Prostate gland (tissue), 2 donors: ENCODE measurements at regions not wholly inside any gene's neighbourhood (a gene's known extent, or its start where the extent isn't known, plus 50 kb on each side); places are given as distances from the start of the nearest gene placed in this dataset.

ENCODE experiments used
- DNase-seq: peaks from one replicate; pipeline ENCODE4 v3.0.0-alpha.2; 2019; ENCODE audit warnings: low spot score
- H3K27ac ChIP-seq, 2 donors: fragments of 200-600 bp; sonication (generic); 2 replicates each; pipeline ENCODE4 v1.5.1; 2017 to 2019
- H3K27me3 ChIP-seq: fragments of 200-600 bp; sonication (generic); replicated peaks from 2 replicates; pipeline ENCODE4 v1.5.1; 2019; ENCODE audit not compliant: insufficient read depth
- H3K36me3 ChIP-seq, 2 donors: fragments of 200-600 bp; sonication (generic); 1 replicate in 1 of 2; 2 replicates in 1 of 2; pipeline versions ENCODE4 v1.5.1 to v1.8.1; 2017 to 2019
- H3K4me1 ChIP-seq: fragments of 200-600 bp; sonication (generic); replicated peaks from 2 replicates; pipeline ENCODE4 v1.5.1; 2019
- H3K4me3 ChIP-seq, 2 donors: fragments of 200-600 bp; sonication (generic); 2 replicates each; pipeline ENCODE4 v1.5.1; 2017 to 2019
- H3K9me3 ChIP-seq: fragments of 200-600 bp; sonication (generic); 2 replicates; pipeline ENCODE4 v1.5.1; 2017
- POLR2A ChIP-seq: fragments of 450-650 bp; IDR thresholded peaks from one replicate; pipeline ENCODE4 v1.6.1; 2016; ENCODE audit warnings: antibody characterized with exemption, mild to moderate bottlenecking
- POLR2AphosphoS5 ChIP-seq: sonication (generic); formaldehyde crosslinking; IDR thresholded peaks from one replicate; pipeline ENCODE4 v1.6.1; 2017; ENCODE audit warnings: antibody characterized with exemption
- WGBS: methylation state at CpG from one replicate; pipeline ENCODE4 v1.1.5; 2018; 5-methylcytosine and 5-hydroxymethylcytosine counted together
- intact Hi-C: fragments of 100-400 bp; cut with DNase I; formaldehyde crosslinking; loops from one replicate; pipeline ENCODE4 v1.14.2; 2022
- TF ChIP-seq, protein P1 (sequence below), 4 experiments: fragments of 200-600 bp in 2 of 4; fragments of 450-650 bp in 2 of 4; sonication (generic) in 2 of 4; IDR thresholded peaks; 1 replicate in 3 of 4; 2 replicates in 1 of 4; pipeline ENCODE4 v1.5.1; 2016 to 2019; ENCODE audit warnings: antibody characterized with exemption in 4 of 4, mild to moderate bottlenecking in 2 of 4, moderate library complexity in 2 of 4

DNA sequence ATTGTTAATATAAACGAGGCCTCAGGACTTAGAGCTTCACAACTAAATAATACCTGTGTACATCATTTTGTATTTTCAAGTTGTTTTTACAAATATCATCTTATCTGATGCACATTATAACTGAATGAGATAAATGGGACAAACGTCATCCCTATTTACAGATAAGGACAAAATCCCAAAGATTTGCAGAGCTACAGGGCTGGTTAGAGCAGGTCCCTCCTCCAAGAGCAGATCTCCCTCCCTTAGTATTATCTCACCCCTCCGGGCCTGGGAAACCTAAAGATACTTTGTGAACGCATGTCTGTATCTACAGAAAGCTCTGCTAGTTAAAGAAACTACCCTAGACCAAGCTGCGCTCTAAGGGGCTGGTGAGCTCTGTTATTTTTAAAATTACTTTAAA lies 130.4 kb upstream of the PROKR2 start:
- DNase-seq, result no peak
- Histone ChIP-seq H3K4me1 (no peaks in the 10 kb centered on the region), H3K4me3 (no peak overlapping the region), H3K36me3 (no peaks in the 10 kb centered on the region), H3K9me3 (no peaks in the 10 kb centered on the region), H3K27ac (no peak overlapping the region), H3K27me3 (no peaks in the 10 kb centered on the region)
- 76% methylated on average over 5 of the region's 5 CpGs for WGBS
- intact Hi-C loops, result no loop called here
- TF ChIP-seq, protein P1, sequence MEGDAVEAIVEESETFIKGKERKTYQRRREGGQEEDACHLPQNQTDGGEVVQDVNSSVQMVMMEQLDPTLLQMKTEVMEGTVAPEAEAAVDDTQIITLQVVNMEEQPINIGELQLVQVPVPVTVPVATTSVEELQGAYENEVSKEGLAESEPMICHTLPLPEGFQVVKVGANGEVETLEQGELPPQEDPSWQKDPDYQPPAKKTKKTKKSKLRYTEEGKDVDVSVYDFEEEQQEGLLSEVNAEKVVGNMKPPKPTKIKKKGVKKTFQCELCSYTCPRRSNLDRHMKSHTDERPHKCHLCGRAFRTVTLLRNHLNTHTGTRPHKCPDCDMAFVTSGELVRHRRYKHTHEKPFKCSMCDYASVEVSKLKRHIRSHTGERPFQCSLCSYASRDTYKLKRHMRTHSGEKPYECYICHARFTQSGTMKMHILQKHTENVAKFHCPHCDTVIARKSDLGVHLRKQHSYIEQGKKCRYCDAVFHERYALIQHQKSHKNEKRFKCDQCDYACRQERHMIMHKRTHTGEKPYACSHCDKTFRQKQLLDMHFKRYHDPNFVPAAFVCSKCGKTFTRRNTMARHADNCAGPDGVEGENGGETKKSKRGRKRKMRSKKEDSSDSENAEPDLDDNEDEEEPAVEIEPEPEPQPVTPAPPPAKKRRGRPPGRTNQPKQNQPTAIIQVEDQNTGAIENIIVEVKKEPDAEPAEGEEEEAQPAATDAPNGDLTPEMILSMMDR (IDR thresholded peaks at IDR 0.05), result no peak
- TF ChIP-seq POLR2A (no peak), POLR2AphosphoS5 (no peak)

DNA sequence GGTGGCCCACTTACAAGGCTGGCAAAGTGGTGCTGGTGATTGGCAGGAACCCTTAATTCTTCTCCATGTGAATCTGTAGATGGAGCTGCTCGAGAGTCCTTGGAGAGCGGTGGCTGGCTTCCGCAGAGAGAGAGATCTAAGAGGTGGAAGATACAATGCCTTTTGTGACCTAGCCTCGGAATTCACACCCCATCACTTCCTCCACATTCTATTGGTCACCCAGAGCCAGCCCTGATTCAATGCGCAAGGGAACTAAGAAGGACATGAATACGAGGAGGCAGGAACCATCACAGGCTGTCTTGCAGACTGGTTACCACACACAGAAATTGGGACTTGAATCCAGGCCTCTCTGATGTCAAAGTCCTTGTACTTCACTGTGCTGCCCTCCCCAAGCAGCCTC lies 128.9 kb upstream of the PROKR2 start:
- 84% methylated on average over 6 of the region's 6 CpGs for WGBS
- intact Hi-C loops, result no loop called here

DNA sequence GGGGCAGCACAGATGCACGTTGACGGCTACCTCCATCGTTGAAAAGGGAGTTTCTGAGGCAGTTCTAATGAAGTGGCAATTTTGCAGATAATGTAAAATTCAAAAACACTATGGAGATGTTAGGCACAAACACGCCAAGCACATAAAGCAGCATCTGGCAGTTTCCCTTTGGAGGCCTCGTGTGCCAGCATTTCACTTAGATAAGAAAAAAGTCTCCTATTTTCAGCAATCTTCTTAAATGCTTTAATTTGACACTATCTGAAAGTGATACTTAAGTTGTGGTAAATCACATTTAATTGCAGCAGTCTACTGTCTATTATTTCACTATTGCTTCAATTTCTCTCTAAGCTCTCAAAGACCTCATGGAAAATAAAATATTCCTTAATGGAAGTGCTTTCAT lies 125.3 kb upstream of the PROKR2 start:
- intact Hi-C loops, result no loop called here
- 83% methylated on average over 5 of the region's 5 CpGs for WGBS
- no peaks in the 10 kb centered on the region for H3K36me3 ChIP-seq

More for the DNA sequence above, 128.9 kb upstream of the PROKR2 start:
- no peak for TF ChIP-seq POLR2A
- TF ChIP-seq POLR2AphosphoS5, result no peak
- TF ChIP-seq, protein P1 (IDR thresholded peaks at IDR 0.05), result no peak
- H3K4me1 ChIP-seq, result no peaks in the 10 kb centered on the region
- no peak for DNase-seq
- H3K27ac ChIP-seq, result no peak overlapping the region
- no peak overlapping the region for H3K4me3 ChIP-seq
- H3K27me3 ChIP-seq, result no peaks in the 10 kb centered on the region
- H3K9me3 ChIP-seq, result no peaks in the 10 kb centered on the region
- no peaks in the 10 kb centered on the region for H3K36me3 ChIP-seq

DNA sequence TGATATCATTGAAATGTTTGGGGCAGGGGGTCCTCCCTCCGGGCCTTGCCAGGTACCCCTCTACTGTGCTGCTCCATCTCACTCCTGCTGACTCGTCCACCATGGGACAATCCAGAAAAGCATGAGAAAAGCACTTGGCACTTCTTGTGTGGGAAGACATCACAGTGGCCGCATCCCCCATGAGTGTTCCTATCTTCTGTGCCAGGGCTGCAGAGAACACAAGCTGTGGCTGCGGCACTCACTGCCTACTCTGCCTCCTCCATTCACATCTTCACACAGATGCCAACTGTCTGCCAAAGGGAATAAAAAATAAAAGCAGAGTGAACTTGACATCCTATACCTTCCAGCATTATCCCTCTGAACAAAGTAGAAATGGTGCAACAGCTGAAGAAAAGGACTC lies 117.4 kb upstream of the PROKR2 start:
- Histone ChIP-seq H3K4me3 (no peak overlapping the region), H3K4me1 (no peaks in the 10 kb centered on the region), H3K36me3 (no peaks in the 10 kb centered on the region), H3K9me3 (no peaks in the 10 kb centered on the region), H3K27me3 (no peaks in the 10 kb centered on the region), H3K27ac (no peak overlapping the region)
- 87% methylated on average over 4 of the region's 4 CpGs for WGBS
- intact Hi-C loops, result no loop called here
- no peak for DNase-seq
- no peak for TF ChIP-seq POLR2A
- TF ChIP-seq, protein P1 (IDR thresholded peaks at IDR 0.05), result no peak
- no peak for TF ChIP-seq POLR2AphosphoS5

More for the DNA sequence above, 125.3 kb upstream of the PROKR2 start:
- TF ChIP-seq POLR2A (no peak), POLR2AphosphoS5 (no peak)
- TF ChIP-seq, protein P1 (IDR thresholded peaks at IDR 0.05), result no peak
- Histone ChIP-seq H3K4me3 (no peak overlapping the region), H3K4me1 (no peaks in the 10 kb centered on the region), H3K9me3 (no peaks in the 10 kb centered on the region), H3K27me3 (no peaks in the 10 kb centered on the region), H3K27ac (no peak overlapping the region)
- no peak for DNase-seq

DNA sequence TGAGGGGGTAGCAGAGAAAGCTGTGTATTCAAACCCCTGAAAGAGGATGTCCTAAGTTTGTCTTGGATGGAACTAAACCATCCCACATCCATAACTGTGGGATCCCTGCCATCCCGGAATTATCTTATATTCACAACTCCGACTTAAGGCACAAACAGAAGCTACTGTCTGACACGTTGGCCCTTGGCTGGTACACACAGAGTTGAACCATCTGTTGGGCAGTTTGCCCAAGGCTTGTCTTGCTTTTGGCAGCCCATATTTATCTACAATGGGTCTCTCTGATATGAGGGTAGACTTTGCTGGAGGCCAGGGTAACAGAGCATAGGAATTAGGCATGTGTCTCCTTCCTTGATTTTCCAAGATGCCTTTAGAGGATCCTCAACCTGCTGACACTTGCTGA lies 116.6 kb upstream of the PROKR2 start:
- Histone ChIP-seq H3K4me1 (no peaks in the 10 kb centered on the region), H3K9me3 (no peaks in the 10 kb centered on the region), H3K4me3 (no peak overlapping the region), H3K27ac (no peak overlapping the region), H3K36me3 (no peaks in the 10 kb centered on the region), H3K27me3 (no peaks in the 10 kb centered on the region)
- DNase-seq, result no peak
- TF ChIP-seq, protein P1 (IDR thresholded peaks at IDR 0.05), result no peak
- no peak for TF ChIP-seq POLR2A
- no peak for TF ChIP-seq POLR2AphosphoS5
- intact Hi-C loops, result no loop called here
- WGBS, result 42% methylated on average over 3 of the region's 3 CpGs
